ENCODE measurements at regions not wholly inside any gene's neighbourhood (a gene's known extent, or its start where the extent isn't known, plus 50 kb on each side); places are given as distances from the start of the nearest gene placed in this dataset.
"Not testable (repeated sequence)": the region's sequence is repeated elsewhere in the genome, so short reads cannot be mapped to it uniquely, and the experiment has no call there.

DNA sequence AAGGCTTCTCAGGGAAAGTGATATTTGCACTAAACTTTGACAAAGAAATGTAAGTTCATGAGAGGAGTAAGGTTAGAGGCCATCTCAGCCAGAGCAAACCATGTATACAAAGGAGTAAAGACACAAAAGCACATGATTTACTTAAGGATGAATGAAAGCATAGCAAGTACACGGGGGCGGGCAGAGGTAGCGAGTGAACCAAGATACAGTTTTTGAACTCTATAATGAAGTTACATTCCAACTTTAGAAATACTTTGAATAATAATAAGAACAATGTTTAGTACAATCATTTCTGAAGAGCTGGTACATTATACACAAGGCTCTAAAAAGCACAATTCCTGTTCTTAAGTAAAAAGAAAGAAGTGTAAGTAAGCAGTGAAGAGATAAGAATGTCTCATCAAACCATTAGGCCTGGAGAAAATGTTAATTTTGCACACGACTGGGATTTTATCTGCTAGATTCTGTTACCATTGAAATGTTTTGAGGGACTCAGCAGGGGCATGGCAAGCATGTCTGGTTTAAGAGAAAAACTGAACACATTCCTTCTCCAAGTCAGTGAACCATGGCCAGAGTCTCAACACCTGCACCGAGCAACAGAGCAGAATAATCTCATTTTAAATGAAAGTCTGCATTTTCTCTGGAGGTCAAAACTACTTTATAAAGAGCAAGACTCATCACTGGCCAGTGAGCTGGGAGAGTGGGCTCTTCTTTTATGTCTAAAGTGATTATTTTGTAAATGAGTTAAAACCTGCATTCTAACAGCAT is 147.6 kb upstream of the TRPM3 start:
- DNase-seq, result no peak

DNA sequence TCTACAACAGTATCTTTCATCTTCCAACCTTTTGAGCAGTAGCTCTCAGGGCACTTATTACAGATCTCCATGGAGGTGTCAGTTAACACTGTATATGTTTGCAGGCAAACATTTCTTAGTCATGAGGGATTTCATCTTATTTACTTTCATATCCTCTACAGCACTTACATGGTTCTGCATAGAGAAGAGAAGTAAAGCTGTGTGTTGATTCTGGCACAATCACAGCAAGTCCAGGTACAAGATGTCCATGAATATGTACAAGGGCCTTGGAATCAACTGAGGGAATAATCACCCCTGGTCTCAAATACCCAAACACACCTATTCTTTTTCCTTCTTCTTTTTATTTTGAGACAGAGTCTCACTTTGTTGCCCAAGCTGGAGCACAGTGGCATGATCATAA is 142.0 kb upstream of the TRPM3 start:
- no peak for DNase-seq

GRCh38 chr9:71260419-71260818 is 139.0 kb upstream of the TRPM3 start:
- DNase-seq, result not testable (repeated sequence)

- DNase-seq, result no peak
These were observed 133.3 kb upstream of the TRPM3 start for GRCh38 chr9:71254592-71255277.

GRCh38 chr9:71253011-71253410 is 131.6 kb upstream of the TRPM3 start:
- DNase-seq, result no peak

- DNase-seq, result no peak
These were observed 129.2 kb upstream of the TRPM3 start for GRCh38 chr9:71250581-71250980.

GRCh38 chr9:71249729-71250317 is 128.4 kb upstream of the TRPM3 start:
- DNase-seq, result no peak

GRCh38 chr9:71245651-71246050 is 124.2 kb upstream of the TRPM3 start:
- no peak for DNase-seq

- no peak for DNase-seq
These were observed 122.5 kb upstream of the TRPM3 start for GRCh38 chr9:71243951-71244350.

DNA sequence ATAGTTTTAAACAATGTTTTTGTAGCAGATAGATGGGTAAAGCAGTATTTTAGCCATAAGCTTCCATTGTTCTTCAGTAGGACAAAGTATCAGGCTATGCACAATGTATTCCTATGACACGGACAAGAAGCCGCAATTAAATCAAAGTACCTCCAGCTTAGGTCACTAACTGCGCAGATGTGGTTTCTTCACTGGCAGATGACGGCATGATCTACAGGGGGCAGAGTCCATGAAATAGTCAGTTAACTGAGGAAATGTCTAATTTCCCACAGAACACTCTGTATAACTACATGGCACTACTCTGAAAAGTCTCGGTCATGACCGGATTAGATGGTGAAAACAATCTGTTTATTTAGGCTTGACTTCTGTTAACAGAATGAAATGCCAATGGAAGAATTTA is 120.7 kb upstream of the TRPM3 start:
- DNase-seq, result no peak

DNA sequence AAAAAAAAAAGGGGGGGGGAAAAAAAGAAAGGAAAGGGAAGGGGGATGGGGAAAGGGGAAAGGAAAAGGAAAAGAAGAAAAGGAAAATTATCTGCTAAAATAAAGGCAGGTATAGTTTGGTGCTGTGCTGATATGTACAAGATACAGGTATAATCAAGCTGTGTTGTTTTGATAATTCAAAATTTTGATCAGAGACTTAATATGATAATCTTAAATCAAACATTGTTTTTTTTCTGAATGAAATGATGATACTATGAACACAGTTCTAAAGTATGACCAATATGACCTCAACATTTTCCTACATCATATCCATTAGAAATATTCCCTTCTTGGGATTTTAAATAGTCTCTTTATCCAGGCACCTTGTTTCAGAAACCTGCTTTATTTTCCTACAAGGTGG is 115.6 kb upstream of the TRPM3 start:
- no peak for DNase-seq

DNA sequence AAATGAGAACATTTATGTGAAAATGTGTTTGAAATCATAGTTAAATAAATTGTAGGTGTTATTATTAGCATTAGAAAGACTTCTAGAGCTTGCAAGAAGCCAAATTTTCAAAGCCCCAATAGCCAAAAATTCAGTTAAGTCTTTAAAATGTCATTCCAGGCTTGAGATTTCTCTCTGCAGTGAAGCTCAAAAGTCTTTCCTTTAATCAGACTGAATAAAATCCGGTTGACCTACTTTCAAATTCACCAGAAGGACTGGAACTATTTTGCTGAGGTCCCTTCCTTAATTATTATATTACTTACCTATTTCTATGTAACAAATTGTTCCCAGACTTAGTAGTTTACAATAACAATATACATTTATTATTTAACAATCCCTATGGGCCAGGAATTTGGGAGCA is 112.2 kb upstream of the TRPM3 start:
- DNase-seq, result no peak

- no peak for DNase-seq
These were observed 102.6 kb upstream of the TRPM3 start for GRCh38 chr9:71223953-71224538.

- DNase-seq, result no peak
These were observed 97.4 kb upstream of the TRPM3 start for GRCh38 chr9:71218774-71219173.

DNA sequence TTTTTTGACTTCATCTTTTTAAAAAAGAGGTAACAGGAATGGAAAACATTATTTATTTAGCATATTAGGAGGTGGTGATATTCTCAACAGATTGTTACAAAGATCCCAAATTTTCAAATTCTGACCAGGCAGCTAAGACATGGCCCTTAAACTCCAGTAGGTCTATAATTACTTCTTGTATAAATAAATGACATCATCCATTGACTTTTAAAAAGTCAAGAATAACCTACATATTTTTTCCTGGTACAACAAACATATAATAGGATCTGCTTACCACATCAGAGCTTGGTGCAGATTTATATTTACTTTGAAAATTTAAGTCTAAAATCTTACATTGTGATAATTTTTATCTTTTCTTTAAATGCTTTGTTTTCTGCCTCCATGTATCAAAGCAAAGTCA is 92.2 kb upstream of the TRPM3 start:
- no peak for DNase-seq

DNA sequence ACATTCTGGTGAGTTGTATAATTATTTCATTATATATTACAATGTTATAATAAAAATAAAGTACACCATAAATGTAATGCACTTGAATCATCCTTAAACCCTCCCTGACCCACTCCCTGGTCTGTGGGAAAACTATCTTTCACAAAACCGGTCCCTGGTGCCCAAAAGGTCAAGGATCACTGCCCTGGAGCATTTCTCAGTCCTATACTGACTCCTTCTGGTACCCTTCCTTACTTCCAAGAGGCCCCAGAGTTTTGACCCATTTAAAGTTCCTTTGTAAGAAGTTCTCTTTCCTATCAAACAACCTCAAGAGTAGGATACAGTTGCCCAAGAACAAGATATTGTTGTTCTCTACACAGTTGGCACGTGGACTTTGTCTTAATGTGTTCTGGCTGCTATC is 88.9 kb upstream of the TRPM3 start:
- no peak for DNase-seq

- DNase-seq, result no peak
These were observed 88.5 kb upstream of the TRPM3 start for GRCh38 chr9:71209890-71210289.

DNA sequence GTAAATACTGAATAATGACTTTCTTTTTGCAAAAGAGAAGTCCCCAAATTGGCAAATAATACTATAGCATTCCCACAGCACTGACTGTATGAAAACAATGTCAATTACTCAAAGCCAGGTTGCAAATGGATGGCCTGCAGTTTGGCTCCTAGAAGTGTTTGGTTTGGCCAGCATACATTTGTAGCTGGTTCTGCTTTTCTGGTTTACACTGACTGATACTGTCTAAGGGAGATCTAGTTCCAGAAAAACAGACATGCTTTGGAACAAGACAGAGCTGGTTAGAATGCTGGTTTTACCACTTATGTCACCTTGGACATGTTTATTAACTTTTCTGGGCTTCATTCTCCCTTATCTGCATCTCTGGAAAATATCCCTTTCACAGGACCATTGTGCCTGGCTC is 81.5 kb upstream of the TRPM3 start:
- no peak for DNase-seq

- no peak for DNase-seq
These were observed 70.3 kb upstream of the TRPM3 start for GRCh38 chr9:71191708-71192107.

GRCh38 chr9:71183251-71183650 is 61.8 kb upstream of the TRPM3 start:
- no peak for DNase-seq

DNA sequence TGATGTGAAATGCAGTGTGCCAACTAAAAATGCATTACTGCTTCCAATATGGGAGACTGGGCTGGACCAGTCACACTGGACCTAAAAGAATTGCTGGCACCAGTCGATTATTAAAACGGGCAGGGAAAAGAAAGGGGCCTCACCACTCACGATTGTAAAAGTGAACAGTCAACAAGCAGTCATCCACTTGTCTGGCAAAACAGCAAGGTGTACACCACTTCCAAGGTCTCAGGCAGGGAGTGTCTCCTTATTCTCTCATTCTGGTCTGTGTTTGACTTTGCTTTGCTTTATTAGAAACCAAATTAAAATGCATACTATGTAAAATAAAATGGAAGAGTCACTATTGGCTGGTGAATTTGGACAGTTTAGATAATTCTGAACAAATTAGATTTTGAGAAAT is 57.8 kb upstream of the TRPM3 start:
- DNase-seq, result no peak

GRCh38 chr9:71177901-71178300 is 56.5 kb upstream of the TRPM3 start:
- no peak for DNase-seq

DNA sequence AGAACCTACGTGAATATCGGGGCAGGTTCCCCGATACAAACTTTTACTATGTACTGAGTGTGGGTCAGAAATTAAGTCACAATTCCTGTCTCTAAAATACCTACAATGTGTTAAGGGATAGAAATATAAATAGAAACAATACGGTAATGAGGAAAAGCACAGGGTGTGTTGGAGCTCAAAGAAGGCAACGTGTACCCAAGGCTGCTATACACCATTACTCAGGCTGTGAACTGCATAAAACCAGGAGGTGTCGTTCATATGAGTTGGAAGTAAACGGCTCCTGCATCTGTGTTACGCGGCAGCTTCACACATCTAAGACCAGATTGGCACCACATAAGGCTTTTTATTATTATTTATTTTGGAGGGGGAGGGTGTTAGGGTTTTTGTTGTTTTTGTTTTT is 50.1 kb upstream of the TRPM3 start:
- DNase-seq, result no peak

Data from activated CD8-positive, alpha-beta memory T cell treated with anti-CD3 and anti-CD28 coated beads for 24 hours (primary cell).